ENCODE measurements at regions not wholly inside any gene's neighbourhood (a gene's known extent, or its start where the extent isn't known, plus 50 kb on each side); places are given as distances from the start of the nearest gene placed in this dataset.

DNA sequence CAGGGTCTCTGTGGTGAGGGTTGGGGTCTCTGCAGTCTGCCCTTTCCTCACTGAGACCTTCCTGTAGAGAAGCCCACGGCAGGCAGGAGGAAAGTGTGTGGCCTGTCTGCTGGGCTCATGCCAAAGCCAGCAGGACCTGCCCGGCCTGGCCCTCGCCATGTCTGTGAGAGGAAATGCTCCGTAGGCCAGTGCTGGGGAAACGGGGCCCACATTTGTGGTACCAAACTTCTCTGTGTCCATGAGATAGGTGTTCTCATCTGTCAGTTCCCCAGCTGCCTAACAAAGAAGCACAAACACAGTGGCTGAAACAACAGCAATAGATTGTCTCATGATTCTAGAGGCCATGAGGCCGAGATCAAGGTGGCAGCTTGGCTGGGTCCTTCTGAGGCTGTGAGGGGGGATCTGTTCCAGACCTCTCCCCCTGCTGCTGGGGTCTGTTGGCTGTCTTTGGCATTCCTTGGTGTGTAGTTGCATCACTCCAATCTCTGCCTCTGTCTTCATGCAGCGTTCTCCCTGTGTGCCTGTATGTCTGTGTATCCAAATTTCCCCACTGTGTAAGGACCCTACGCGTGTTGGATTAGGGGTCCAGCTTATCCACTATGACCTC is 772.5 kb downstream of the TBC1D22A start:
- no peak for DNase-seq (ENCODE audit: low spot score)
- TF ChIP-seq, protein P1, sequence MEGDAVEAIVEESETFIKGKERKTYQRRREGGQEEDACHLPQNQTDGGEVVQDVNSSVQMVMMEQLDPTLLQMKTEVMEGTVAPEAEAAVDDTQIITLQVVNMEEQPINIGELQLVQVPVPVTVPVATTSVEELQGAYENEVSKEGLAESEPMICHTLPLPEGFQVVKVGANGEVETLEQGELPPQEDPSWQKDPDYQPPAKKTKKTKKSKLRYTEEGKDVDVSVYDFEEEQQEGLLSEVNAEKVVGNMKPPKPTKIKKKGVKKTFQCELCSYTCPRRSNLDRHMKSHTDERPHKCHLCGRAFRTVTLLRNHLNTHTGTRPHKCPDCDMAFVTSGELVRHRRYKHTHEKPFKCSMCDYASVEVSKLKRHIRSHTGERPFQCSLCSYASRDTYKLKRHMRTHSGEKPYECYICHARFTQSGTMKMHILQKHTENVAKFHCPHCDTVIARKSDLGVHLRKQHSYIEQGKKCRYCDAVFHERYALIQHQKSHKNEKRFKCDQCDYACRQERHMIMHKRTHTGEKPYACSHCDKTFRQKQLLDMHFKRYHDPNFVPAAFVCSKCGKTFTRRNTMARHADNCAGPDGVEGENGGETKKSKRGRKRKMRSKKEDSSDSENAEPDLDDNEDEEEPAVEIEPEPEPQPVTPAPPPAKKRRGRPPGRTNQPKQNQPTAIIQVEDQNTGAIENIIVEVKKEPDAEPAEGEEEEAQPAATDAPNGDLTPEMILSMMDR (IDR thresholded peaks at IDR 0.05; ENCODE audit: extremely low read depth, missing control alignments), result no peak

DNA sequence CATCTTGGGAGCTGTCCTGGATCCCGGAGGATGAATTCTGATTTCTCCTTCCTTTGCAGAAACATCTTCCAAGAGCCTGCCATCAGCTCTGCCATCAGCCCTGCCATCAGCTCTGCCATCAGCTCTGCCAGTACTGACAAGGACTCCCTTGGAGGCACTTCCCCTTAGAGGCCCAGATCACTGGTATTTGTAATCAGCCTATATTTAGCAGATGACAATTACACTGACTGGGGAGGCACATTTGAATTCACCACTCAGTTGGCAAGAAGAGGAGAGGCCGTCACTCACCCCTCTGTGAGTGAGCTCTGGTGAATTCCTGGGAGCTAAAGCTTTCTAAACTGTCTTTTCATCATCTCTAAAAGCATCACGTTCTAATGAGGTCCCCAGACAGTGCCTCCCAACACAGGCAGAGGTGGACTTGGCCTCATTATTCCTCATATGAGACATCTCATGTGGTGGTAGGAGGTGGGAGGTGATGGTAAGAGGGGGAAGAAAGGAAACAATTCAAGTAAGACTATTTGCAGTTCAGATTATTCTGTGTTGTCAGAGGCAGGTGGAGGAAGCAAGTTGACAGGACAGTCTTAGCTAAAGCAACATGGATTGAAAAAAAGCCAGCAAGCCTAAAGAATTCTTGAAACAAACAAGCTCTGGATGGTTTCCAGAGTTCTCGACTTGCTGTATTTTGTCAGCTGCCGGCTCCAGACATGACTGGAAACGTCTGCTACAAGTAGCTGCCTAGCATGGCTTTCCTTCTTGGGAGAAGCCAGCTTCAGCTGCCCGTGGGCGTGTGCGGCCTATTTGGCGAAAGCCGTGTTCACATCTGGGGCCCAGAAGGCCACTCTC is 771.7 kb downstream of the TBC1D22A start:
- no peak for DNase-seq (ENCODE audit: low spot score)
- TF ChIP-seq, protein P1 (IDR thresholded peaks at IDR 0.05; ENCODE audit: extremely low read depth, missing control alignments), result no peak

DNA sequence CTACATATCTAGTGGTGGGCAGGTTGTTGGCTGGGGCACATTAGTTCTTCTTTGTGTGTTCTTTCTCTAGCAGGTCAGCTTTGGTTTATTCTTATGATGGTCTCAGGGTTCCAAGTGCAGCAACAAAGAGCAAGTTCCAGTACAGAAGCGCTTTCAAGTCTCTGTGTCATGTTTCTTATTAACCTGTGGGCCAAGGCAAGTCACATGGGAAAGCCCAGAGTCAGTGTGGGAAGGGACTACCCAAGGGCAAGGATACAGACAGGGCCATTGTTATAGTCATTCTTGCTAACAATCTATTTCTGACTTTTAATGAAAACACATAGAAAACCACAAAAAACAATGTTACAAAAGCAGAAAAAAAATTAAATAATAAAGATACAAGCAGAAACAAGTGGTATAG is 754.6 kb downstream of the TBC1D22A start:
- no peak for DNase-seq (ENCODE audit: low spot score)
- TF ChIP-seq, protein P1 (IDR thresholded peaks at IDR 0.05; ENCODE audit: extremely low read depth, missing control alignments), result no peak

DNA sequence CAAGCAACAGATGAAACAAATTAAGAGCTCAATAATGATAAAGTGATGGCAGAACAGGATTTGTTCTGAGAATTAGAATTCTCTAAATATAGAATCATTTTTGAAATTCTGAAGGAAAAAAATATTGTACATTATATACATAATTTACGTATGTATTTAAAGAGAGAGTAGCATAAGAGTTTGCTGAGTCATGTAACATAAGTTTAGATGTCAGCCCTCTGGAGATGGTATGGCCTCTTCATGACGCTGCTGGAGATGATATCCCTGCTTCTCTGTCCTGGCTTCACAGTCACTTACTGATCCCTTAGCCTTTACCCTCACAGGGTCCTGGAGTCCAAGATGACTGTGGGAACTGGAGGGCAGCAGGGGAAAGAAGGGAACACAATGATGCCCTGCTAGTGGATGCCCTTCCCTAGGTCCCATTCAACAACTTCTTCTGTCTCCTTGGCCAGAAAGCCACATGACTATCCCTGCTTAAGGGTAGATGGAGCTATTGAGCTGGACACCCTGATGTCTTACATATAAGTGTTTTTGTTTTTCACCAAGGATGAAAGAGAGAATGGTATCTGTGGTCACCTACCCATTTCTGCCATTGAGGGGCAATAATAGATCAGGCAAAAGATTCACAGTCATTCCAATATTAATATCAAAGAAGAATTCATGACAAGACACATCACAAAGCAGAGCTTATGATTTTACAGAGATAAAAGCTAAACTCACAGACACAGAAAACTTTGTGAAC is 753.1 kb downstream of the TBC1D22A start:
- TF ChIP-seq, protein P1 (IDR thresholded peaks at IDR 0.05; ENCODE audit: extremely low read depth, missing control alignments), result no peak
- no peak for DNase-seq (ENCODE audit: low spot score)

DNA sequence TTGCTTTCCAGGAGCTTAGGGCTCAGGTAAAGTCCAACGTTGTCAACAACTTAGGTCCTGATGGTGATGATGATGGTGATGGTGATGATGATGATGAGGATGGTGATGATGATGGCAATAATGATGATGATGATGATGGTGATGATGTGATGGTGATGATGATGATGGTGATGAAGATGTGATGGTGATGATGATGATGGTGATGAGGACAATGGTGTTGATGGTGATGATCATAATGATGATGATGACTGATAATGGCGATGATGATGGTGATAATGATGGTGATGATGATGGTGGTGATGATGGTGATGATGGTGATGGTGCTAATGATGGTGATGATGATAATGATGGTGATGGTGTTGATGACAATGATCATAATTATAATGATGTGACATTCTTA is 750.2 kb downstream of the TBC1D22A start:
- TF ChIP-seq, protein P1 (IDR thresholded peaks at IDR 0.05; ENCODE audit: extremely low read depth, missing control alignments), result no peak
- DNase-seq (ENCODE audit: low spot score), result no peak

DNA sequence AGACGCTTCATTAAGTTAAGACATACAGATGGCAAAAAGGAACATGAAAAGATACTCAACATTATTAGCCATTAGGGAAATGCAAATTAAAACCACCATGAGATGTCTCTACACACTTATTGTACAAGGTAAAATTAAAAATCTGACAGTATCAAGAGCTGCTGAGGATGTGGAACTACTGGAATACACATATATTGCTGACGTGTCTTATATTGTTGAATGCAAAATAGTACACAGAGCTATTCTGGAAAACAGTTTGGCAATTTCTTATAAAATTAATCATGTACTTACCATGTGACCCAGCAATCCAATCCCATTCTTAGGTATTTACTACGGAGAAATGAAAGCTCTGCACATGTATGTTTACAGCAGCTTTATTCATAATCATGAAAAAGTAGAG is 742.5 kb downstream of the TBC1D22A start:
- TF ChIP-seq, protein P1 (IDR thresholded peaks at IDR 0.05; ENCODE audit: extremely low read depth, missing control alignments), result no peak
- DNase-seq (ENCODE audit: low spot score), result no peak

All from GM20000 (cell line).